CD8-positive, alpha-beta memory T cell (primary cell): ENCODE measurements at regions not wholly inside any gene's neighbourhood (a gene's known extent, or its start where the extent isn't known, plus 50 kb on each side); places are given as distances from the start of the nearest gene placed in this dataset.

Source experiments
- CTCF ChIA-PET: fragments of 350-600 bp; sonication (Branson Sonifier 250); formaldehyde crosslinking; loops from one replicate; lab custom pipeline; 2021; ENCODE audit warnings: antibody characterized with exemption; lab: Charles Lee
- POLR2A ChIA-PET: fragments of 350-600 bp; sonication (Branson Sonifier 250); formaldehyde crosslinking; loops from one replicate; lab custom pipeline; 2021; ENCODE audit warnings: antibody characterized with exemption; lab: Charles Lee
- DNase-seq, 5 donors: peaks; one replicate each; pipeline versions ENCODE4 v3.0.0 to v3.0.0-alpha.2; 2020 to 2022; ENCODE audit warnings: mixed read lengths in 1 of 5
- H3K27ac ChIP-seq: one replicate; pipeline ENCODE4 v1.7.0; 2013; ENCODE audit warnings: low read depth, mild to moderate bottlenecking, low read length, moderate library complexity
- H3K27me3 ChIP-seq: 2 replicates; pipeline ENCODE4 v1.7.0; 2013; ENCODE audit warnings: low read length, mild to moderate bottlenecking; ENCODE audit not compliant: insufficient read depth, poor library complexity, severe bottlenecking
- H3K36me3 ChIP-seq: 2 replicates; pipeline ENCODE4 v1.7.0; 2013; ENCODE audit warnings: mild to moderate bottlenecking, low read length, moderate library complexity; ENCODE audit not compliant: insufficient read depth
- H3K4me1 ChIP-seq: 2 replicates; pipeline ENCODE4 v1.7.0; 2013; ENCODE audit warnings: mild to moderate bottlenecking, low read length, moderate library complexity; ENCODE audit not compliant: insufficient read depth
- H3K4me3 ChIP-seq: 2 replicates; pipeline ENCODE4 v1.7.0; 2013; ENCODE audit warnings: mild to moderate bottlenecking, low read length
- H3K9me3 ChIP-seq: 2 replicates; pipeline ENCODE4 v1.7.0; 2013; ENCODE audit warnings: mild to moderate bottlenecking, low read length
- H3K27ac Mint-ChIP-seq, 8 donors: one replicate each; pipeline ENCODE4 v1.8.0; 2020 to 2021; ENCODE audit warnings: mixed read lengths in 8 of 8, mild to moderate bottlenecking in 6 of 8, inconsistent platforms in 3 of 8, moderate library complexity in 3 of 8
- H3K27me3 Mint-ChIP-seq, 2 donors: one replicate each; pipeline ENCODE4 v1.8.0; 2020 to 2021; ENCODE audit warnings: mixed read lengths in 2 of 2, mild to moderate bottlenecking in 1 of 2, moderate library complexity in 1 of 2
- H3K36me3 Mint-ChIP-seq, 3 donors: one replicate each; pipeline ENCODE4 v1.8.0; 2020 to 2021; ENCODE audit warnings: mixed read lengths in 3 of 3, inconsistent platforms in 1 of 3, mild to moderate bottlenecking in 1 of 3
- H3K4me1 Mint-ChIP-seq, 3 donors: one replicate each; pipeline ENCODE4 v1.8.0; 2020 to 2021; ENCODE audit warnings: mixed read lengths in 3 of 3, inconsistent platforms in 1 of 3, mild to moderate bottlenecking in 1 of 3
- H3K4me3 Mint-ChIP-seq, 7 donors: one replicate each; pipeline ENCODE4 v1.8.0; 2020 to 2021; ENCODE audit warnings: mixed read lengths in 7 of 7, mild to moderate bottlenecking in 6 of 7, moderate library complexity in 4 of 7, inconsistent platforms in 2 of 7
- H3K9me3 Mint-ChIP-seq, 5 donors: one replicate each; pipeline ENCODE4 v1.8.0; 2020 to 2022; ENCODE audit warnings: mixed read lengths in 5 of 5, mild to moderate bottlenecking in 3 of 5, moderate library complexity in 2 of 5, inconsistent platforms in 1 of 5

GRCh38 chr1:192739476-192740184 lies 69.2 kb upstream of the RGS2 start:
- Mint-ChIP-seq H3K36me3 (no peaks in the 10 kb centered on the region), H3K4me1 (peaks cover 0 to 3% (median 0%) of the 10 kb centered on the region in 3 donors), H3K4me3 (no peak overlapping the region), H3K9me3 (no peaks in the 10 kb centered on the region), H3K27me3 (peaks cover 0 to 5% of the 10 kb centered on the region in 2 donors), H3K27ac (no peak overlapping the region)
- POLR2A ChIA-PET: no interaction called here
- Histone ChIP-seq H3K27ac (no peak overlapping the region), H3K4me1 (no peaks in the 10 kb centered on the region), H3K4me3 (no peak overlapping the region), H3K9me3 (no peaks in the 10 kb centered on the region), H3K27me3 (no peaks in the 10 kb centered on the region), H3K36me3 (no peaks in the 10 kb centered on the region)
- no peak for DNase-seq
- CTCF ChIA-PET: no interaction called here

- peaks cover 0 to 5% of the 10 kb centered on the region in 2 donors for H3K27me3 Mint-ChIP-seq
- H3K27ac Mint-ChIP-seq: no peak overlapping the region
- peaks cover 0 to 3% (median 0%) of the 10 kb centered on the region in 3 donors for H3K4me1 Mint-ChIP-seq
- no peaks in the 10 kb centered on the region for H3K36me3 ChIP-seq
- H3K4me3 Mint-ChIP-seq: no peak overlapping the region
- no peaks in the 10 kb centered on the region for H3K27me3 ChIP-seq
- H3K9me3 ChIP-seq: no peaks in the 10 kb centered on the region
- H3K27ac ChIP-seq: no peak overlapping the region
- CTCF ChIA-PET: no interaction called here
- H3K9me3 Mint-ChIP-seq: no peaks in the 10 kb centered on the region
- DNase-seq: no peak
- POLR2A ChIA-PET: no interaction called here
- no peak overlapping the region for H3K4me3 ChIP-seq
- no peaks in the 10 kb centered on the region for H3K36me3 Mint-ChIP-seq
- no peaks in the 10 kb centered on the region for H3K4me1 ChIP-seq
Measured at GRCh38 chr1:192740214-192740613, 68.6 kb upstream of the RGS2 start.

GRCh38 chr1:192741095-192741494 lies 67.7 kb upstream of the RGS2 start:
- H3K4me1 Mint-ChIP-seq: peaks cover 0 to 3% (median 0%) of the 10 kb centered on the region in 3 donors
- Histone ChIP-seq H3K27me3 (no peaks in the 10 kb centered on the region), H3K27ac (no peak overlapping the region), H3K4me3 (no peak overlapping the region), H3K36me3 (no peaks in the 10 kb centered on the region), H3K4me1 (no peaks in the 10 kb centered on the region), H3K9me3 (no peaks in the 10 kb centered on the region)
- H3K27me3 Mint-ChIP-seq: peaks cover 0 to 5% of the 10 kb centered on the region in 2 donors
- no peaks in the 10 kb centered on the region for H3K9me3 Mint-ChIP-seq
- H3K4me3 Mint-ChIP-seq: no peak overlapping the region
- no peak for DNase-seq
- ChIA-PET POLR2A (no interaction called here), CTCF (no interaction called here)
- H3K36me3 Mint-ChIP-seq: no peaks in the 10 kb centered on the region
- H3K27ac Mint-ChIP-seq: no peak overlapping the region

GRCh38 chr1:192747301-192747700 lies 61.5 kb upstream of the RGS2 start:
- POLR2A ChIA-PET: no interaction called here
- no peaks in the 10 kb centered on the region for H3K36me3 ChIP-seq
- no peak for DNase-seq
- no peak overlapping the region for H3K4me3 Mint-ChIP-seq
- peaks cover 0 to 2% (median 0%) of the 10 kb centered on the region in 3 donors for H3K36me3 Mint-ChIP-seq
- H3K4me1 Mint-ChIP-seq: no peaks in the 10 kb centered on the region
- H3K27ac ChIP-seq: no peak overlapping the region
- CTCF ChIA-PET: no interaction called here
- no peaks in the 10 kb centered on the region for H3K9me3 Mint-ChIP-seq
- no peak overlapping the region for H3K27ac Mint-ChIP-seq
- H3K4me3 ChIP-seq: no peak overlapping the region
- no peaks in the 10 kb centered on the region for H3K4me1 ChIP-seq
- peaks cover 0 to 6% of the 10 kb centered on the region in 2 donors for H3K27me3 Mint-ChIP-seq
- no peaks in the 10 kb centered on the region for H3K9me3 ChIP-seq
- no peaks in the 10 kb centered on the region for H3K27me3 ChIP-seq

- no peaks in the 10 kb centered on the region for H3K36me3 ChIP-seq
- no peak overlapping the region for H3K27ac ChIP-seq
- Mint-ChIP-seq H3K4me3 (no peak overlapping the region), H3K27me3 (peaks cover 0 to 6% of the 10 kb centered on the region in 2 donors), H3K27ac (no peak overlapping the region), H3K4me1 (no peaks in the 10 kb centered on the region), H3K9me3 (no peaks in the 10 kb centered on the region), H3K36me3 (peaks cover 0 to 4% (median 0%) of the 10 kb centered on the region in 3 donors)
- no peak overlapping the region for H3K4me3 ChIP-seq
- no peaks in the 10 kb centered on the region for H3K27me3 ChIP-seq
- ChIA-PET CTCF (no interaction called here), POLR2A (no interaction called here)
- no peaks in the 10 kb centered on the region for H3K9me3 ChIP-seq
- no peaks in the 10 kb centered on the region for H3K4me1 ChIP-seq
- DNase-seq: no peak
Measured at GRCh38 chr1:192747943-192748342, 60.9 kb upstream of the RGS2 start.

GRCh38 chr1:192749349-192749748 lies 59.5 kb upstream of the RGS2 start:
- CTCF ChIA-PET: no interaction called here
- Mint-ChIP-seq H3K27me3 (peaks cover 0 to 6% of the 10 kb centered on the region in 2 donors), H3K36me3 (peaks cover 0 to 4% (median 0%) of the 10 kb centered on the region in 3 donors), H3K4me1 (no peaks in the 10 kb centered on the region), H3K27ac (peak overlapping the region in 1 of 8 donors; percentile 26), H3K9me3 (no peaks in the 10 kb centered on the region), H3K4me3 (no peak overlapping the region)
- POLR2A ChIA-PET: no interaction called here
- Histone ChIP-seq H3K27ac (no peak overlapping the region), H3K4me1 (no peaks in the 10 kb centered on the region), H3K9me3 (no peaks in the 10 kb centered on the region), H3K27me3 (no peaks in the 10 kb centered on the region), H3K4me3 (no peak overlapping the region), H3K36me3 (no peaks in the 10 kb centered on the region)
- DNase-seq: no peak

GRCh38 chr1:192751260-192751659 lies 57.6 kb upstream of the RGS2 start:
- no peak for DNase-seq
- POLR2A ChIA-PET: no interaction called here
- H3K27me3 ChIP-seq: no peaks in the 10 kb centered on the region
- CTCF ChIA-PET: interaction anchor here (1.1 kb wide), 1 partner anchor 12 kb away, joined by 3 read pairs; no protein-coding TSS in a partner anchor
- H3K9me3 Mint-ChIP-seq: no peaks in the 10 kb centered on the region
- peaks cover 0 to 4% (median 0%) of the 10 kb centered on the region in 3 donors for H3K36me3 Mint-ChIP-seq
- peaks cover 0 to 6% of the 10 kb centered on the region in 2 donors for H3K27me3 Mint-ChIP-seq
- no peaks in the 10 kb centered on the region for H3K36me3 ChIP-seq
- H3K4me3 Mint-ChIP-seq: no peak overlapping the region
- H3K27ac Mint-ChIP-seq: no peak overlapping the region
- H3K4me1 ChIP-seq: no peaks in the 10 kb centered on the region
- no peaks in the 10 kb centered on the region for H3K9me3 ChIP-seq
- H3K27ac ChIP-seq: no peak overlapping the region
- H3K4me1 Mint-ChIP-seq: no peaks in the 10 kb centered on the region
- H3K4me3 ChIP-seq: no peak overlapping the region

GRCh38 chr1:192756314-192756713 lies 52.5 kb upstream of the RGS2 start:
- no peaks in the 10 kb centered on the region for H3K4me1 Mint-ChIP-seq
- CTCF ChIA-PET: no interaction called here

More at GRCh38 chr1:192756314-192756713, 52.5 kb upstream of the RGS2 start:
- POLR2A ChIA-PET: no interaction called here
- DNase-seq: no peak
- Histone ChIP-seq H3K4me3 (no peak overlapping the region), H3K4me1 (no peaks in the 10 kb centered on the region), H3K36me3 (no peaks in the 10 kb centered on the region), H3K9me3 (no peaks in the 10 kb centered on the region), H3K27me3 (no peaks in the 10 kb centered on the region), H3K27ac (no peak overlapping the region)
- Mint-ChIP-seq H3K27ac (no peak overlapping the region), H3K9me3 (no peaks in the 10 kb centered on the region), H3K4me3 (no peak overlapping the region), H3K27me3 (peaks cover 0 to 6% of the 10 kb centered on the region in 2 donors), H3K36me3 (peaks cover 0 to 4% (median 0%) of the 10 kb centered on the region in 3 donors)
